DMS 273 (cell line): ENCODE measurements at regions not wholly inside any gene's neighbourhood (a gene's known extent, or its start where the extent isn't known, plus 50 kb on each side); places are given as distances from the start of the nearest gene placed in this dataset.
"Not testable (repeated sequence)": the region's sequence is repeated elsewhere in the genome, so short reads cannot be mapped to it uniquely, and the experiment has no call there.

Experiments used
- DNase-seq: peaks from one replicate; lab custom pipeline; 2025; ENCODE audit not compliant: unreplicated experiment; lab: John Stamatoyannopoulos, UW

DNA sequence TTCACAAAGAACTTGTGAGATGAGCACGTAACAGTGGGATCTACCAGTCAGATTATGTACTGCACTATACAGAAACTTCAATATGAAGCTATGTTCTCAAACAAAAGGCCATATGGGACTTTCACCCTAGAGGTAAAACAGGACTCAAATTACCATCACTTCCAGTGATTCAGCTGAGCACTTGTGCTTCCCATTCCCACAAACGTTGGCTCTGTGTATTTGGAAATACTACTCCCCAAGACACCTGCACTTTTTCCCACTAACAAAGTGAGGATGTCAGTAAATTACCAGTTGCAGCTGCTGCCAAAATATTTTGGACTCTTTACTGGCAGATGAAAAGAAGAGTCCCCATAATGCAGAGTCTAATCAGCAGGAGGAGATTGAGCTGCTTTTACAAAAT lies 1570.1 kb downstream of the SI start:
- DNase-seq, result peak; percentile 39

GRCh38 chr3:163504974-163505373 lies 1573.3 kb downstream of the SI start:
- no peak for DNase-seq

DNA sequence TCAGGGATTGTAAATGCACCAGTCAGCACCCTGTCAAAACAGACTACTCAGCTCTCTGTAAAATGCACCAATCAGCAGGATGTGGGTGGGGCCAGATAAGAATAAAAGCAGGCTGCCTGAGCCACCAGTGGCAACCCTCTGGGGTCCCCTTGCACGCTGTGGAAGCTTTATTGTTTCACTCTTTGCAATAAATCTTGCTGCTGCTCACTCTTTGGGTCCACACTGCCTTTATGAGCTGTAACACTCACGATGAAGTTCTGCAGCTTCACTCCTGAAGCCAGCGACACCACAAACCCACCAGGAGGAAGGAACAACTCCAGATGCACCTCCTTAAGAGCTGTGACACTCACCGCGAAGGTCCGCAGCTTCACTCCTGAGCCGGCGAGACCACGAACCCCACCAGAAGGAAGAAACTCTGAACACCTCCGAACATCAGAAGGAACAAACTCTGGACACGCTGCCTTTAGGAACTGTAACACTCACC lies 1578.5 kb downstream of the SI start:
- not testable (repeated sequence) for DNase-seq

- DNase-seq, result not testable (repeated sequence)
Measured at GRCh38 chr3:163498842-163499735, 1579.2 kb downstream of the SI start.

DNA sequence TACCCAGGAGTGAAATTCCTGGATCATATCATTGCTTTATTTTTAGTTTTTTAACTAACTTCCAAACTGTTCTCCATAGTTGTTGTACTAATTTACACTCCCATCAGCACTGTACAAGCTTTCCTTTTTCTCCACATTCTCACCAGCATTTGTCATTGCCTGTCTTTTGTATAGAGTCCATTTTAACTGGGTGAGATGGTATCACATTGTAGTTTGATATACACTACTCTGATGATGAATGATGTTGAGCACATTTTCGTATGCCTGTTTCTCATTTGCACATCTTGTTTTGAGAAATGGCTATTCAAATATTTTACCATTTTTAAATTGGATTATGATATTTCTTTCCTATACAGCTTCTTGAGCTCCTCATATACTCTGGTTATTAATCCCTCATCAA lies 1586.6 kb downstream of the SI start:
- DNase-seq, result no peak

GRCh38 chr3:163490119-163490518 lies 1588.2 kb downstream of the SI start:
- peak; percentile 87 for DNase-seq

GRCh38 chr3:163482695-163483094 lies 1595.6 kb downstream of the SI start:
- no peak for DNase-seq

DNA sequence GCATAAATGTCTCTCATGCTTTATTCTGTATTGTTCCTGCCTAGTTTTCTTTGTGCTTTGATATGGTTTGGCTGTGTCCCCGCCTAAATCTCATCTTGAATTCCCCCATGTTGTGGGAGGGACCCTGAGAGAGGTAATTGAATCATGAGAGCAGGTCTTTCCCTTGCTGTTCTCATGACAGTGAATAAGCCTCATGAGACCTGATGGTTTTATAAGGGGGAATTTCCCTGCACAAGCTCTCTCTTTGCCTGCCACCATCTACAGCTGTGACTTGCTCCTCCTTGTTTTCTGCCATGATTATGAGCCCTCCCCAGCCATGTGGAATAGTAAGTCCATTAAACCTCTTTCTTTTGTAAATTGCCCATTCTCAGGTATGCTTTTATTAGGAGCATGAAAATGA lies 1596.6 kb downstream of the SI start:
- no peak for DNase-seq

DNA sequence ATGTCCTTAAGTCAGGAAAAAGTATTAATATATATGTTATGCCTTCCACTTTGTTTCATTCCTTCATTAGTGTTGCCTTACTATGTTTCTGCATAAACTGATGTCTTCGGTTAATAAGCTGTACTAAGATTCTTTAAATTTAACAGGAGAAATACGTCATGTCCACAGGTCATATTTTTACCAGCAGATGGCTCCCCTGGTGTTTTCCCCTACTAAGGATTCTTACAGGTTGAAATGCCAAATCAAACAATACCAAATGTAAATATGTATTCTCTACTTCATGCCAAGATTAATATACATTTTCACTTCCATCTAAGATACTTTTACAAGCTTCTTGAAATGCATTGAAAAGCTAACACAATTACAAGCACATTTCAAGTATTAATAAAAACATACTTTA lies 1602.1 kb downstream of the SI start:
- peak; percentile 52 for DNase-seq

DNA sequence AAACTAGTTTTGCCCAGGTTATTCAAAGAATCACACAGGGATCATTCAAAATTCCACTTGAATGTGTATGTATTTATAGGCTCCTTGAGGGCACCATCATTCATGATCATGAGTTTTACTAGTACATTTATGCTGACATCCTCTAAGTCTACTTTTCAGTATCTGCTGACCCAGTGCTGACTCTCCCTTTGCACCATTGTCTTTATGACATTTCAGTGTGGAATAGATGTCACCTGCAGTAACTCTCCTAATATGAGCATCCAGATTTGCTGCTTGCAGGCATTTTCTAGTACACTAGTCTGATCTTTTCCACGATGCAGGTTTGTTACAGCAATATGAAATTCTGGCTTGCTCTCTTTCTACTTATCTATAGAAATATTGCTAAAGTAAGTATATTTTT lies 1603.5 kb downstream of the SI start:
- no peak for DNase-seq

DNA sequence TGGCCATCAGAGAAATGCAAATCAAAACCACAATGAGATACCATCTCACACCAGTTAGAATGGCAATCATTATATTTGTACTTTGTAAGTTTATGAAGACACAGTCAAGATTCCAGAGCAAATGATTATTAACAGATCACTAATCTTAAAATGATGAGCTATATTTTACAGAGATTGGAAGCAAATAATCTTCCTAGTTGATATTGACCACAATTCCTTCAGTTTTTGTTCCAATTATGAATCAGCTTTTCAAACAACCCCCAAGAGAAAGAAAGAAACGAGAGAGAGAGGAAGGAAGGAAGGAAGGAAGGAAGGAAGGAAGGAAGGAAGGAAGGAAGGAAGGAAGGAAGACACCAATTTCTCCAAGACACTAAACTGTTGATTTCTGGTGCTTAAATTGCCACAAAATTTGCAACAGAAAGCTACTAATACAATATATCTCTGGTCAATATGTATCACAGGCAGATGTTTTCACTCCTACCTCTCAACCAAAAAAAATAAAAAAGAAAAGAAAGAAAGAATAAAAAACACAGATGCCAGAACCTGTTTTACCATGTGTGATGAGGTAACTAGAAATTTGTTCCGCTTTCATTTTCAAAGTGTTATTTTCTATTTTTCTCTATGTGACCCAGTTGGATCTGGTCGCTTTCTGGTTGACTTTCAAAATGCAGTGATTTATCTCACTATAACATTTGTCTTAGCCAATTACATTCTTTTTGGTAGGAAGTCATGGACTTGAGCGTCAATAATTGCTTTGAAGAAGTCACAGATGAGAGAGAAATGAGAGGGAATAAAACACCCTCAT lies 1609.6 kb downstream of the SI start:
- no peak for DNase-seq

DNA sequence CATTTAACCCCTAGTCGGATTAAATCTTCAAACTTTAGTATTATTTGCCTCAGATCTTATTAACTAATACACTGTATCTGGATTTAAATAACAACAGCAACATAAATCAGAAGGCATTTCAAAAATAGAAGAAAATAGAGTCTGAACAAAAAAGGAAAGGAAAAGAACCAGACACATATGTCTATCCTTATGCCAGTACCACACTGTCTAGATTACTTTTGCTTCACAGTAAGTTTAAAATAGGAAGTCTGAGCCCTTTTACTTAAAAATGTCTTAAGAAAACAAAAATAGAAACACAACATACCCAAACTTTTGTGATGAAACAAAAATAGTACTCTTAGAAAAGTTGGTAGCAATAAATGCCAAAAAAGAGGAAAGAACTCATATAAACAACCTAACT lies 1615.8 kb downstream of the SI start:
- no peak for DNase-seq

- DNase-seq, result no peak
Measured at GRCh38 chr3:163450698-163451097, 1627.6 kb downstream of the SI start.

DNA sequence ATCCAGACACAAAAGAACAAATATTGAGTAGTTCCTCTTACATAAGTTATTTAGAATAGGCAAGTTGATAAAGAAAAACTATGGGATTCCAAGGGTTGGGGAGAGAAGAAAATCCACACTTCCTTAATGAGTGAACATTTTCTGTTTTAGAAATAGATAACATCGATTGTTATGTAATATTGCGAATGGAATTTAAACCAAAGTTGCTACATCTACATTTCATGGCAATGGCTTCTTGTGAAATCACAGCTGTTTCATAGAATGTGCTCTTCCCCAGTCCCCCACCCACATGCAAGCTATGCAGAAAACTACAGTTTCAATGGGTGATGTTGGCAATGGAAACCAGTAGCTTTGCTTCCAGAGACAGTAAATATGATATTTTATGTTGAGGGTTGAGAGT lies 1639.5 kb downstream of the SI start:
- DNase-seq, result no peak

DNA sequence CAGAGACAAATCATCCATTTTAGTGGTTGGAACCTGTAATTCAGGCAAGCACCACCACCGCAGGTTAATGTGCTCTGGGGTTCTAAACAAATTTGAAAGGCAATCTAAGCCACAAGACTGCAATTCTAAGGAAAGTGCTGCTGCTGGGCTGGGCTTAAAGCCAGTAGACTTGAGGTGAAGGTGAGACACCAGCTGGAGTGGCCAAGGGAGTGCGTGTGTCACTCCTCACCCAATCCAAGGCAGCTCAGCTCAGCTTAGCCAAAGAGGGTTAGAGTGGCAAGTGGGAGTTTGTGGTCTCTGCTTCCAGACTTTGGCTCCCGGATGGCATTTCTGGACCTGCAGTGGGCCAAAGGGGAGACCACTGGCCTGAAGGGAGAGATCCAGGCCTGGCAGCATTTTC lies 1655.6 kb downstream of the SI start:
- DNase-seq, result no peak

GRCh38 chr3:163391407-163392181 lies 1686.7 kb downstream of the SI start:
- no peak for DNase-seq

DNA sequence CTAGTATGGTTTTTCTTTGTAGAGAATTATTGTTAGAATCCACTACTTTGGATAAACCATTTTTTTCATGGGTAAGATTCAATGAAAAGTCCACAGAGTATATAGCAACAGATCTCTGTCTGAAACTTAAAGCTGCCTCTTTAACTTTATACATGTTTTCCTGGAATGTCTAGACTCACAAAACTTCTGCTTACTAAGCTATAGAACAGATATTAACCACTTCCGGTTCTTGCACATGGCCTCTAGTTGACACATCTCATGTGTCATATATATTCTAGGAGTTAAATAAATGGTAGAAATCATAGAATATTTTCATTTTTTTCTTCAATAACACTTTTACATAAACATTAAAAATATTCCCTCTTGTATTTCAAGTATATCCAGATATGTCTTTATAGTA lies 1693.9 kb downstream of the SI start:
- no peak for DNase-seq

GRCh38 chr3:163382183-163382582 lies 1696.1 kb downstream of the SI start:
- DNase-seq, result no peak

DNA sequence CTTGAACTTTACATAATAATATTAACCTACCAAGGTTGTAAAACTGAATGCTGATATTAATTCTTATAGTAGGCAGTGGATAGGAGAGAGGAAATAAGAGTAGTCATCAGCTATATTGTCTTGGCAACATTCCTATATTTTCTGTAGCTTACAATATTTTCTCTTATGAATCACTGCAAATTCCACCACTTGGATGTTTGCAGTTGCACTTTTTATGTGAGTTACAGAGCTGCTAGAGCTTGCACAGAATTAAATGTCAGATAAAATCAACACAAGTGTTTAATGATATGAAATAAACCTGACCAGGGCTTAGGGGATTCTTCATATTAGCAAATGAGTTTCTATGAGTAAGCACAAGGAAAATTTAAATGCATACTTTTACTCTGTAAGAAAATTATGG lies 1710.1 kb downstream of the SI start:
- no peak for DNase-seq

DNA sequence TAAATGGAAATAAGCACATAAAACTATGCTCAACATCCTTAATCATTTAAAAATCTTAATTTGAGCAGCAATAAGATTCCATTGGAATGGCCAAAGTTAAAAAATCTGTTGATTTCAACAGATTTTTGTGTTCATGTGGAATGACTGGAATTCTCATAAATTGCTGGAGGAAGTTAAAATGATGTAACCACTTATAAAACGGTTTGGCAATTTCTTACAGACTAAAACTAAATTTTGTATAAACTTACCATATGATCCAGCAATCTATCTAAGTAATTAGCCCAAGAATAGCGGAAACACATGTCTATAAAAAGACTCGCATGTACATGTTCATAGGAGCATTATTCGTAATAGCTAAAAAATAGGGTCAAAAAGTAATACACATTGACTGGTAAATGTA lies 1713.6 kb downstream of the SI start:
- no peak for DNase-seq

GRCh38 chr3:163362151-163362550 lies 1716.1 kb downstream of the SI start:
- DNase-seq, result no peak
